GM23338 (cell line): ENCODE measurements at regions not wholly inside any gene's neighbourhood (a gene's known extent, or its start where the extent isn't known, plus 50 kb on each side); places are given as distances from the start of the nearest gene placed in this dataset.

Experiments
- ATAC-seq: fragments of 200-7000 bp; cut with Tn5 transposase; 3 replicates; pipeline ENCODE4 v1.9.1; 2020
- DNase-seq: peaks from one replicate; pipeline ENCODE4 v3.0.0-alpha.2; 2015; ENCODE audit warnings: low spot score
- H2AFZ ChIP-seq: fragments of 200-600 bp; sonication (generic); 2 replicates; pipeline ENCODE4 v1.8.0; 2016; ENCODE audit warnings: antibody characterized with exemption, mild to moderate bottlenecking, moderate library complexity
- H3F3A ChIP-seq: fragments of 200-600 bp; sonication (generic); replicated peaks from 2 replicates; pipeline ENCODE4 v1.8.0; 2017; ENCODE audit warnings: antibody characterized with exemption, mixed run types, low read depth
- H3K27ac ChIP-seq: fragments of 200-600 bp; sonication (generic); 2 replicates; pipeline ENCODE4 v1.6.1; 2016; ENCODE audit warnings: low read depth
- H3K27me3 ChIP-seq: fragments of 200-600 bp; sonication (generic); 2 replicates; pipeline ENCODE4 v1.8.0; 2016; ENCODE audit warnings: mild to moderate bottlenecking, mixed run types, moderate library complexity; ENCODE audit not compliant: insufficient read depth
- H3K36me3 ChIP-seq: fragments of 200-600 bp; sonication (generic); 2 replicates; pipeline ENCODE4 v1.8.0; 2016; ENCODE audit warnings: mild to moderate bottlenecking; ENCODE audit not compliant: insufficient read depth
- H3K4me1 ChIP-seq: fragments of 200-600 bp; sonication (generic); 2 replicates; pipeline ENCODE4 v1.8.0; 2016; ENCODE audit warnings: mild to moderate bottlenecking, moderate library complexity; ENCODE audit not compliant: insufficient read depth
- H3K4me2 ChIP-seq: fragments of 200-600 bp; sonication (generic); 2 replicates; pipeline ENCODE4 v1.7.1; 2017; ENCODE audit warnings: mixed run types
- H3K4me3 ChIP-seq: fragments of 200-600 bp; sonication (generic); 2 replicates; pipeline ENCODE4 v1.6.1; 2016; ENCODE audit warnings: mixed run types
- H3K79me2 ChIP-seq: fragments of 200-600 bp; sonication (generic); replicated peaks from 2 replicates; pipeline ENCODE4 v1.8.0; 2017; ENCODE audit warnings: mild to moderate bottlenecking; ENCODE audit not compliant: insufficient read depth
- H3K9me2 ChIP-seq: fragments of 200-600 bp; sonication (generic); 2 replicates; pipeline ENCODE4 v1.8.0; 2017; ENCODE audit not compliant: insufficient read depth
- H4K20me1 ChIP-seq: fragments of 200-600 bp; sonication (generic); replicated peaks from 2 replicates; pipeline ENCODE4 v1.8.0; 2017; ENCODE audit warnings: mild to moderate bottlenecking; ENCODE audit not compliant: insufficient read depth
- H3K27ac Mint-ChIP-seq: 2 replicates; pipeline ENCODE4 v1.8.0; 2020; ENCODE audit warnings: inconsistent platforms, mild to moderate bottlenecking, moderate library complexity, mixed read lengths
- H3K27me3 Mint-ChIP-seq: 3 replicates; pipeline ENCODE4 v1.8.0; 2022; ENCODE audit warnings: low read depth, mild to moderate bottlenecking, moderate library complexity, mixed read lengths, inconsistent platforms; ENCODE audit not compliant: insufficient read depth, poor library complexity
- H3K36me3 Mint-ChIP-seq: 3 replicates; pipeline ENCODE4 v1.8.0; 2021; ENCODE audit warnings: low read depth, mild to moderate bottlenecking, inconsistent platforms, moderate library complexity, mixed read lengths
- H3K4me1 Mint-ChIP-seq: 3 replicates; pipeline ENCODE4 v1.8.0; 2020; ENCODE audit warnings: mild to moderate bottlenecking, inconsistent platforms, mixed read lengths
- H3K4me3 Mint-ChIP-seq: 3 replicates; pipeline ENCODE4 v1.8.0; 2021; ENCODE audit warnings: moderate library complexity, mild to moderate bottlenecking, inconsistent platforms, mixed read lengths
- H3K9me3 Mint-ChIP-seq: 3 replicates; pipeline ENCODE4 v1.8.0; 2020; ENCODE audit warnings: moderate library complexity, mild to moderate bottlenecking, inconsistent platforms, mixed read lengths
- CREB1 ChIP-seq: fragments of 250-450 bp; sonication (Bioruptor Pico); IDR thresholded peaks from 2 replicates; pipeline ENCODE4 v1.5.0; 2020; ENCODE audit warnings: low read depth, mild to moderate bottlenecking, moderate library complexity
- NANOG ChIP-seq: IDR thresholded peaks from 2 replicates; pipeline ENCODE4 v1.6.1; 2016; ENCODE audit warnings: antibody characterized with exemption, borderline replicate concordance
- POLR2AphosphoS5 ChIP-seq: IDR thresholded peaks from 2 replicates; pipeline ENCODE4 v1.6.1; 2016; ENCODE audit warnings: antibody characterized with exemption, low read depth
- REST ChIP-seq: IDR thresholded peaks from one replicate; pipeline ENCODE4 v1.6.1; 2018; ENCODE audit warnings: antibody characterized with exemption; ENCODE audit not compliant: unreplicated experiment
- ZNF114 ChIP-seq: fragments of 250-450 bp; sonication (Bioruptor Pico); IDR thresholded peaks from 2 replicates; pipeline ENCODE4 v1.5.0; 2020; ENCODE audit warnings: mild to moderate bottlenecking, moderate library complexity
- ZNF331 ChIP-seq: fragments of 250-450 bp; sonication (Bioruptor Pico); IDR thresholded peaks from 2 replicates; pipeline ENCODE4 v1.5.0; 2020; ENCODE audit warnings: low read depth, mild to moderate bottlenecking, moderate library complexity
- TF ChIP-seq, protein P1 (sequence below), 2 experiments: fragments of 200-600 bp in 1 of 2; sonication (generic) in 1 of 2; conservative IDR thresholded peaks; 2 replicates each; pipeline versions ENCODE4 v1.5.1 to v1.6.1; 2016 to 2017; ENCODE audit warnings: antibody characterized with exemption in 2 of 2, low read depth in 2 of 2, mild to moderate bottlenecking in 2 of 2, moderate library complexity in 1 of 2

DNA sequence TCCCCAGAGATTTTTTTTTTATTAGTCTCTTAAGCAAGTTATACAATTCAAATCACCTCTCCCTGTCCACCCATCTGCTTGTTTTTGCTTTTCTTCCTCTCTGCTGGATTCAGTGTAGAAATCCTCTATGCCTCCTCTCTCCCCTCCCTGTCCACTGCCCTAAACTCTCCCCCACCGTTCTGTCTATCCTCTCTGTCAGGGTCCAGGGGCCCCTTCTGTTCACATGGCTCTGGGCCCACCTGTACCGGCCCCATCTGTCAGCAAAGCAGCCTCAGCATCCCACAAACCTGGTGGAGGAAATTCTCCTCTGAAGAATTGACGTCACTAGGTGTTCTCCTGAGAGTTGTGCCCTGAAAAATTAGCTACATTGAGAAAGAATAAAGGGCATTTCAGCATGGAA is 137.6 kb upstream of the CMC1 start:
- Mint-ChIP-seq H3K9me3 (peaks cover 15% of the 10 kb centered on the region), H3K27ac (no peak overlapping the region), H3K36me3 (peaks cover 14% of the 10 kb centered on the region; the same call in 2 of the 3 replicates), H3K4me3 (no peak overlapping the region), H3K27me3 (peaks cover 2% of the 10 kb centered on the region), H3K4me1 (no peaks in the 10 kb centered on the region)
- H2AFZ ChIP-seq = 0 out of 2 replicates have a peak overlapping the region, but pooled peaks have one; percentile 45
- no peaks in the 10 kb centered on the region for H3K27me3 ChIP-seq
- no peaks in the 10 kb centered on the region for H3K4me1 ChIP-seq
- no peaks in the 10 kb centered on the region for H3F3A ChIP-seq
- no peak for DNase-seq
- H4K20me1 ChIP-seq = no peaks in the 10 kb centered on the region
- no peaks in the 10 kb centered on the region; the same call in 1 of the 2 replicates for H3K36me3 ChIP-seq
- H3K4me2 ChIP-seq = no peak overlapping the region
- peaks cover 3% of the 10 kb centered on the region for H3K9me2 ChIP-seq
- no peak overlapping the region for H3K27ac ChIP-seq
- TF ChIP-seq, protein P1, sequence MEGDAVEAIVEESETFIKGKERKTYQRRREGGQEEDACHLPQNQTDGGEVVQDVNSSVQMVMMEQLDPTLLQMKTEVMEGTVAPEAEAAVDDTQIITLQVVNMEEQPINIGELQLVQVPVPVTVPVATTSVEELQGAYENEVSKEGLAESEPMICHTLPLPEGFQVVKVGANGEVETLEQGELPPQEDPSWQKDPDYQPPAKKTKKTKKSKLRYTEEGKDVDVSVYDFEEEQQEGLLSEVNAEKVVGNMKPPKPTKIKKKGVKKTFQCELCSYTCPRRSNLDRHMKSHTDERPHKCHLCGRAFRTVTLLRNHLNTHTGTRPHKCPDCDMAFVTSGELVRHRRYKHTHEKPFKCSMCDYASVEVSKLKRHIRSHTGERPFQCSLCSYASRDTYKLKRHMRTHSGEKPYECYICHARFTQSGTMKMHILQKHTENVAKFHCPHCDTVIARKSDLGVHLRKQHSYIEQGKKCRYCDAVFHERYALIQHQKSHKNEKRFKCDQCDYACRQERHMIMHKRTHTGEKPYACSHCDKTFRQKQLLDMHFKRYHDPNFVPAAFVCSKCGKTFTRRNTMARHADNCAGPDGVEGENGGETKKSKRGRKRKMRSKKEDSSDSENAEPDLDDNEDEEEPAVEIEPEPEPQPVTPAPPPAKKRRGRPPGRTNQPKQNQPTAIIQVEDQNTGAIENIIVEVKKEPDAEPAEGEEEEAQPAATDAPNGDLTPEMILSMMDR (conservative IDR thresholded peaks at IDR 0.05; ENCODE audit: low read depth in 2 of 2) = no peak
- TF ChIP-seq NANOG (no peak), ZNF114 (CRISPR knock-in tag) (no peak), ZNF331 (no peak), REST (no peak), POLR2AphosphoS5 (no peak)
- ATAC-seq = no peak
- no peak overlapping the region for H3K4me3 ChIP-seq
- no peaks in the 10 kb centered on the region for H3K79me2 ChIP-seq

- H3K9me2 ChIP-seq = peaks cover 9% of the 10 kb centered on the region
- H3K4me3 ChIP-seq = no peak overlapping the region
- Mint-ChIP-seq H3K27ac (no peak overlapping the region), H3K4me1 (no peaks in the 10 kb centered on the region), H3K27me3 (peaks cover 2% of the 10 kb centered on the region), H3K4me3 (no peak overlapping the region), H3K36me3 (peaks cover 4% of the 10 kb centered on the region; the same call in 2 of the 3 replicates), H3K9me3 (peaks cover 5% of the 10 kb centered on the region)
- no peak overlapping the region for H3K4me2 ChIP-seq
- H3K27ac ChIP-seq = no peak overlapping the region
- H4K20me1 ChIP-seq = no peaks in the 10 kb centered on the region
- ATAC-seq = no peak
- H2AFZ ChIP-seq = peak overlapping the region; percentile 39
- H3K79me2 ChIP-seq = no peaks in the 10 kb centered on the region
- H3K36me3 ChIP-seq = no peaks in the 10 kb centered on the region
- no peaks in the 10 kb centered on the region for H3K27me3 ChIP-seq
- no peaks in the 10 kb centered on the region for H3K4me1 ChIP-seq
- no peak for DNase-seq
- H3F3A ChIP-seq = no peaks in the 10 kb centered on the region
- TF ChIP-seq CREB1 (CRISPR knock-in tag) = no peak
- TF ChIP-seq, protein P1 (conservative IDR thresholded peaks at IDR 0.05; ENCODE audit: low read depth in 2 of 2) = no peak
Measured at GRCh38 chr3:28104896-28105534, 136.4 kb upstream of the CMC1 start.
